K562 (cell line): ENCODE measurements at regions not wholly inside any gene's neighbourhood (a gene's known extent, or its start where the extent isn't known, plus 50 kb on each side); places are given as distances from the start of the nearest gene placed in this dataset.

Experiments used
- ATAC-seq: fragments of 200-7000 bp; cut with Tn5 transposase; 3 replicates; pipeline ENCODE4 v1.9.1; 2020; ENCODE audit warnings: moderate library complexity
- BruUV-seq: library from RNA; stranded (reverse); fragments of 400-500 nt; replicated peaks from 2 replicates; lab custom pipeline; 2021; lab: Mats Ljungman, UMichigan
- CTCF ChIA-PET: fragments of 300-600 bp; formaldehyde crosslinking; extraction: SDS; loops from one replicate; lab custom pipeline; 2021; ENCODE audit warnings: low intra/inter-chr PET ratio; lab: Yijun Ruan, JAX
- POLR2A ChIA-PET: fragments of 300-600, 350-650 bp; sonication (Branson Sonifier 250); formaldehyde crosslinking; extraction: SDS; loops from one replicate; lab custom pipeline; 2021; ENCODE audit warnings: antibody characterized with exemption, inconsistent platforms; lab: Yijun Ruan, JAX
- DNase-seq, 4 experiments: peaks; one replicate each; pipeline versions ENCODE4 v3.0.0 to v3.0.0-alpha.2; 2011 to 2018; ENCODE audit warnings: low spot score in 3 of 4, mixed read lengths in 3 of 4; ENCODE audit errors: extremely low read depth in 1 of 4
- FAIRE-seq: peaks from 2 replicates; lab custom pipeline; 2011; peaks lifted over from hg19 to GRCh38; lab: Jason Lieb, UNC
- H2AFZ ChIP-seq: 2 replicates; pipeline ENCODE4 v1.6.0; 2011; ENCODE audit warnings: low read depth, low read length, control low read depth, inconsistent platforms
- H3K27ac ChIP-seq: fragments of 200-600 bp; 3 replicates; pipeline ENCODE4 v1.8.0; 2011; ENCODE audit warnings: low read depth, mild to moderate bottlenecking, control low read depth, inconsistent platforms, low read length, moderate library complexity, mixed read lengths; ENCODE audit errors: extremely low read depth
- H3K27me3 ChIP-seq, 2 experiments: fragments of 300-600 bp in 1 of 2; 2 replicates in 1 of 2; 3 replicates in 1 of 2; pipeline versions ENCODE4 v1.6.0 to v1.8.0; 2011; ENCODE audit warnings: inconsistent platforms in 2 of 2, low read length in 2 of 2, mild to moderate bottlenecking in 1 of 2, mixed read lengths in 1 of 2, moderate library complexity in 1 of 2; ENCODE audit not compliant: control insufficient read depth in 2 of 2, insufficient read depth in 2 of 2
- H3K36me3 ChIP-seq: fragments of 300-600 bp; 3 replicates; pipeline ENCODE4 v1.8.0; 2011; ENCODE audit warnings: mild to moderate bottlenecking, low read length, inconsistent platforms; ENCODE audit not compliant: control insufficient read depth, insufficient read depth
- H3K4me1 ChIP-seq, 2 experiments: fragments of 200-600 bp in 1 of 2; replicated peaks in 1 of 2; 2 replicates in 1 of 2; 3 replicates in 1 of 2; pipeline versions ENCODE4 v1.5.1 to v1.8.0; 2011; ENCODE audit warnings: inconsistent platforms in 2 of 2, low read length in 2 of 2, mild to moderate bottlenecking in 1 of 2, mixed read lengths in 1 of 2, moderate library complexity in 1 of 2; ENCODE audit not compliant: control insufficient read depth in 2 of 2, insufficient read depth in 2 of 2
- H3K4me2 ChIP-seq: 2 replicates; pipeline ENCODE4 v1.6.1; 2011; ENCODE audit warnings: low read length, control low read depth, inconsistent platforms, mixed read lengths; ENCODE audit not compliant: insufficient read depth
- H3K4me3 ChIP-seq: fragments of 200-600 bp; sonication (generic), shearing (Covaris generic); 2 replicates; pipeline ENCODE4 v1.5.1; 2016; ENCODE audit warnings: control low read depth, inconsistent platforms
- H3K79me2 ChIP-seq: fragments of 200-600 bp; 3 replicates; pipeline ENCODE4 v1.8.0; 2011; ENCODE audit warnings: low read length, inconsistent platforms; ENCODE audit not compliant: control insufficient read depth, insufficient read depth
- H3K9ac ChIP-seq, 2 experiments: 2 replicates each; pipeline versions ENCODE4 v1.6.0 to v1.6.1; 2011; ENCODE audit warnings: low read depth in 2 of 2, low read length in 2 of 2, control low read depth in 1 of 2, inconsistent platforms in 1 of 2, mild to moderate bottlenecking in 1 of 2, mixed read lengths in 1 of 2; ENCODE audit not compliant: insufficient read depth in 1 of 2
- H3K9me1 ChIP-seq: one replicate; pipeline ENCODE4 v1.6.0; 2011; ENCODE audit warnings: inconsistent platforms, mild to moderate bottlenecking, low read length, moderate library complexity; ENCODE audit not compliant: control insufficient read depth, insufficient read depth
- H3K9me3 ChIP-seq: replicated peaks from 2 replicates; pipeline ENCODE4 v1.5.1; 2011; ENCODE audit warnings: low read depth, low read length, inconsistent platforms; ENCODE audit not compliant: control insufficient read depth, insufficient read depth
- H4K20me1 ChIP-seq: replicated peaks from 2 replicates; pipeline ENCODE4 v1.6.1; 2011; ENCODE audit warnings: low read length, inconsistent platforms, mixed read lengths; ENCODE audit not compliant: control insufficient read depth, insufficient read depth
- ARID2 ChIP-seq: fragments of 450-650 bp; IDR thresholded peaks from 2 replicates; pipeline ENCODE4 v1.6.1; 2017; ENCODE audit warnings: antibody characterized with exemption, mild to moderate bottlenecking
- E2F4 ChIP-seq: sonication (generic); formaldehyde crosslinking; IDR thresholded peaks from 2 replicates; pipeline ENCODE4 v1.8.0; 2022; ENCODE audit warnings: mild to moderate bottlenecking, low read depth, missing genetic modification reagents
- ESRRB ChIP-seq: fragments of 250-450 bp; sonication (Bioruptor Pico); IDR thresholded peaks from 2 replicates; pipeline ENCODE4 v1.5.0; 2020; ENCODE audit warnings: mild to moderate bottlenecking, moderate library complexity, borderline replicate concordance
- ILF3 ChIP-seq: fragments of 450-650 bp; IDR thresholded peaks from 2 replicates; pipeline ENCODE4 v1.6.1; 2018; ENCODE audit warnings: antibody characterized with exemption, mild to moderate bottlenecking, moderate library complexity, borderline replicate concordance
- MAFG ChIP-seq: fragments of 450-650 bp; conservative IDR thresholded peaks from 2 replicates; pipeline ENCODE4 v1.6.1; 2016; ENCODE audit warnings: missing genetic modification characterization, missing compliant biosample characterization
- PTTG1 ChIP-seq: fragments of 450-650 bp; IDR thresholded peaks from 2 replicates; pipeline ENCODE4 v1.6.1; 2016; ENCODE audit warnings: low read depth, mild to moderate bottlenecking, missing genetic modification characterization, missing compliant biosample characterization
- SP1 ChIP-seq: sonication (generic); formaldehyde crosslinking; IDR thresholded peaks from 2 replicates; pipeline ENCODE4 v1.8.1; 2022; ENCODE audit warnings: mild to moderate bottlenecking, missing genetic modification reagents
- TCF3 ChIP-seq: sonication (generic); formaldehyde crosslinking; IDR thresholded peaks from 2 replicates; pipeline ENCODE4 v1.4.0; 2020; ENCODE audit warnings: mild to moderate bottlenecking, missing genetic modification reagents
- UBTF ChIP-seq, 2 experiments: IDR thresholded peaks; 2 replicates each; pipeline ENCODE4 v1.6.1; 2012; ENCODE audit warnings: improper control_type of control experiment in 2 of 2, low read depth in 2 of 2, low read length in 2 of 2, borderline replicate concordance in 1 of 2
- WGBS: fragments of 100-300 bp; shearing (Covaris generic); methylation state at CpG from one replicate; pipeline ENCODE4 v1.1.6; 2016; ENCODE audit warnings: low coverage, mixed read lengths; ENCODE audit not compliant: insufficient coverage; ENCODE audit errors: missing lambda C conversion rate; 5-methylcytosine and 5-hydroxymethylcytosine counted together
- in situ Hi-C: fragments of 300-500 bp; cut with MboI; formaldehyde crosslinking; loops from 4 replicates; pipeline ENCODE4 v1.15.0; 2018; ENCODE audit warnings: inconsistent platforms, mixed read lengths
- intact Hi-C: fragments of 100-400 bp; cut with micrococcal nuclease; formaldehyde crosslinking; loops from 2 replicates; pipeline ENCODE4 v1.14.2; 2022
- TF ChIP-seq, protein P1 (sequence below): fragments of 450-650 bp; IDR thresholded peaks from 2 replicates; pipeline ENCODE4 v1.6.1; 2016; ENCODE audit warnings: borderline replicate concordance
- TF ChIP-seq, protein P2 (sequence below): fragments of 250-450 bp; sonication (Bioruptor Pico); IDR thresholded peaks from 2 replicates; pipeline ENCODE4 v1.8.0; 2021; ENCODE audit warnings: borderline replicate concordance, mild to moderate bottlenecking, moderate library complexity; ENCODE audit not compliant: poor library complexity, severe bottlenecking
- TF ChIP-seq, protein P3 (sequence below), 2 experiments: fragments of 450-650 bp in 1 of 2; sonication (generic) in 1 of 2; formaldehyde crosslinking in 1 of 2; IDR thresholded peaks in 1 of 2; conservative IDR thresholded peaks in 1 of 2; 2 replicates each; pipeline versions ENCODE4 v1.6.1 to v1.8.1; 2016 to 2023; ENCODE audit warnings: mild to moderate bottlenecking in 2 of 2, moderate library complexity in 2 of 2, inconsistent platforms in 1 of 2, missing genetic modification reagents in 1 of 2

GRCh38 chr1:30061292-30062220 lies 661.8 kb downstream of the MATN1 start:
- ATAC-seq (no peak), DNase-seq (no peak), FAIRE-seq (no peak)
- 0 out of 2 replicates have a peak, but pooled peaks cover 6% of the 10 kb centered on the region for H4K20me1 ChIP-seq
- CTCF ChIA-PET, result no interaction called here
- peaks cover 0 to 7% of the 10 kb centered on the region in 2 experiments; a peak in 2 of 5 replicates for H3K27me3 ChIP-seq
- no TSS peak for BruUV-seq
- H3K9me1 ChIP-seq, result no peaks in the 10 kb centered on the region
- POLR2A ChIA-PET, result interaction anchor here (0.8 to 1.1 kb wide), 2 partner anchors 31 to 148 kb away, joined by 3 read pairs; no protein-coding TSS in a partner anchor
- H3K4me1 ChIP-seq, result no peaks in the 10 kb centered on the region
- in situ Hi-C loops (no loop called here), intact Hi-C loops (no loop called here)
- H3K4me2 ChIP-seq, result no peak overlapping the region
- H3K9ac ChIP-seq, result no peak overlapping the region
- WGBS, result 1% methylated on average over 13 of the region's 13 CpGs
- no peak overlapping the region for H3K4me3 ChIP-seq
- no peaks in the 10 kb centered on the region for H3K36me3 ChIP-seq
- H3K9me3 ChIP-seq, result no peaks in the 10 kb centered on the region
- H3K79me2 ChIP-seq, result no peaks in the 10 kb centered on the region
- no peak overlapping the region for H3K27ac ChIP-seq
- H2AFZ ChIP-seq, result no peak overlapping the region
- TF ChIP-seq ESRRB (no peak), E2F4 (CRISPR knock-in tag) (no peak), TCF3 (CRISPR knock-in tag) (peak; percentile 45; the same call in 1 of the 2 replicates), UBTF (IDR thresholded peaks at IDR 0.05; ENCODE audit: borderline replicate concordance in 1 of 2, low read depth in 2 of 2, low read length in 2 of 2) (no peak), ARID2 (no peak), PTTG1 (tag) (no peak), MAFG (tag) (no peak), SP1 (no peak), ILF3 (no peak)
- TF ChIP-seq, protein P1, sequence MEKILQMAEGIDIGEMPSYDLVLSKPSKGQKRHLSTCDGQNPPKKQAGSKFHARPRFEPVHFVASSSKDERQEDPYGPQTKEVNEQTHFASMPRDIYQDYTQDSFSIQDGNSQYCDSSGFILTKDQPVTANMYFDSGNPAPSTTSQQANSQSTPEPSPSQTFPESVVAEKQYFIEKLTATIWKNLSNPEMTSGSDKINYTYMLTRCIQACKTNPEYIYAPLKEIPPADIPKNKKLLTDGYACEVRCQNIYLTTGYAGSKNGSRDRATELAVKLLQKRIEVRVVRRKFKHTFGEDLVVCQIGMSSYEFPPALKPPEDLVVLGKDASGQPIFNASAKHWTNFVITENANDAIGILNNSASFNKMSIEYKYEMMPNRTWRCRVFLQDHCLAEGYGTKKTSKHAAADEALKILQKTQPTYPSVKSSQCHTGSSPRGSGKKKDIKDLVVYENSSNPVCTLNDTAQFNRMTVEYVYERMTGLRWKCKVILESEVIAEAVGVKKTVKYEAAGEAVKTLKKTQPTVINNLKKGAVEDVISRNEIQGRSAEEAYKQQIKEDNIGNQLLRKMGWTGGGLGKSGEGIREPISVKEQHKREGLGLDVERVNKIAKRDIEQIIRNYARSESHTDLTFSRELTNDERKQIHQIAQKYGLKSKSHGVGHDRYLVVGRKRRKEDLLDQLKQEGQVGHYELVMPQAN, result no peak
- TF ChIP-seq, protein P2, sequence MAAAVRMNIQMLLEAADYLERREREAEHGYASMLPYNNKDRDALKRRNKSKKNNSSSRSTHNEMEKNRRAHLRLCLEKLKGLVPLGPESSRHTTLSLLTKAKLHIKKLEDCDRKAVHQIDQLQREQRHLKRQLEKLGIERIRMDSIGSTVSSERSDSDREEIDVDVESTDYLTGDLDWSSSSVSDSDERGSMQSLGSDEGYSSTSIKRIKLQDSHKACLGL (CRISPR knock-in tag), result no peak
- TF ChIP-seq, protein P3, sequence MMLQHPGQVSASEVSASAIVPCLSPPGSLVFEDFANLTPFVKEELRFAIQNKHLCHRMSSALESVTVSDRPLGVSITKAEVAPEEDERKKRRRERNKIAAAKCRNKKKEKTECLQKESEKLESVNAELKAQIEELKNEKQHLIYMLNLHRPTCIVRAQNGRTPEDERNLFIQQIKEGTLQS (IDR thresholded peaks at IDR 0.05), result 0 out of 2 replicates have a peak, but pooled peaks have one; percentile 31
- TF ChIP-seq, protein P3 (CRISPR knock-in tag; conservative IDR thresholded peaks at IDR 0.05), result no peak
